ENCODE measurements at regions not wholly inside any gene's neighbourhood (a gene's known extent, or its start where the extent isn't known, plus 50 kb on each side); places are given as distances from the start of the nearest gene placed in this dataset.

- H3K4me3 Mint-ChIP-seq = no peak overlapping the region
Observed at GRCh38 chr3:153348457-153349107, 186.6 kb downstream of the RAP2B start.

GRCh38 chr3:153349108-153349499 lies 187.1 kb downstream of the RAP2B start:
- WGBS (ENCODE audit: insufficient coverage) = no CpG with 5 or more reads among the region's 1 CpG
- H3K27ac ChIP-seq (ENCODE audit: low read length) = no peak overlapping the region
- H3K9me3 Mint-ChIP-seq = no peaks in the 10 kb centered on the region
- H3K4me3 Mint-ChIP-seq = no peak overlapping the region
- no peak overlapping the region for H3K27ac Mint-ChIP-seq
- H3K36me3 Mint-ChIP-seq = no peaks in the 10 kb centered on the region
- H3K4me1 ChIP-seq (ENCODE audit: control insufficient read depth in 1 of 2, extremely low read depth in 1 of 2, insufficient read depth in 2 of 2, low read length in 2 of 2) = no peaks in the 10 kb centered on the region
- no peaks in the 10 kb centered on the region for H3K4me1 Mint-ChIP-seq
- POLR2A ChIA-PET = no interaction called here
- no peaks in the 10 kb centered on the region for H3K27me3 Mint-ChIP-seq
- no peak overlapping the region for H3K4me3 ChIP-seq (ENCODE audit: control insufficient read depth in 1 of 2, extremely low read depth in 1 of 2, low read length in 1 of 2)
- ATAC-seq (replicated peaks in 1 of 4) (no peak), DNase-seq (no peak)
- CTCF ChIA-PET = no interaction called here
- H3K27me3 ChIP-seq (replicated peaks in 1 of 2; ENCODE audit: control insufficient read depth in 2 of 2, extremely low read depth in 1 of 2, insufficient read depth in 2 of 2, low read length in 1 of 2) = no peaks in the 10 kb centered on the region
- H3K9me3 ChIP-seq = no peaks in the 10 kb centered on the region
- H3K36me3 ChIP-seq (ENCODE audit: control insufficient read depth in 2 of 2, extremely low read depth in 1 of 2, insufficient read depth in 1 of 2, low read length in 1 of 2) = no peaks in the 10 kb centered on the region

More at GRCh38 chr3:153348457-153349107, 186.6 kb downstream of the RAP2B start:
- ATAC-seq (replicated peaks in 1 of 4) = no peak
- Mint-ChIP-seq H3K4me1 (no peaks in the 10 kb centered on the region), H3K27me3 (no peaks in the 10 kb centered on the region), H3K27ac (no peak overlapping the region), H3K36me3 (no peaks in the 10 kb centered on the region), H3K9me3 (no peaks in the 10 kb centered on the region)
- ChIA-PET CTCF (no interaction called here), POLR2A (no interaction called here)
- H3K9me3 ChIP-seq = no peaks in the 10 kb centered on the region
- no peaks in the 10 kb centered on the region for H3K27me3 ChIP-seq (replicated peaks in 1 of 2; ENCODE audit: control insufficient read depth in 2 of 2, extremely low read depth in 1 of 2, insufficient read depth in 2 of 2, low read length in 1 of 2)
- H3K4me3 ChIP-seq (ENCODE audit: control insufficient read depth in 1 of 2, extremely low read depth in 1 of 2, low read length in 1 of 2) = no peak overlapping the region
- WGBS (ENCODE audit: insufficient coverage) = no CpG with 5 or more reads among the region's 2 CpGs
- H3K27ac ChIP-seq (ENCODE audit: low read length) = no peak overlapping the region
- no peaks in the 10 kb centered on the region for H3K36me3 ChIP-seq (ENCODE audit: control insufficient read depth in 2 of 2, extremely low read depth in 1 of 2, insufficient read depth in 1 of 2, low read length in 1 of 2)
- H3K4me1 ChIP-seq (ENCODE audit: control insufficient read depth in 1 of 2, extremely low read depth in 1 of 2, insufficient read depth in 2 of 2, low read length in 2 of 2) = no peaks in the 10 kb centered on the region
- no peak for DNase-seq

DNA sequence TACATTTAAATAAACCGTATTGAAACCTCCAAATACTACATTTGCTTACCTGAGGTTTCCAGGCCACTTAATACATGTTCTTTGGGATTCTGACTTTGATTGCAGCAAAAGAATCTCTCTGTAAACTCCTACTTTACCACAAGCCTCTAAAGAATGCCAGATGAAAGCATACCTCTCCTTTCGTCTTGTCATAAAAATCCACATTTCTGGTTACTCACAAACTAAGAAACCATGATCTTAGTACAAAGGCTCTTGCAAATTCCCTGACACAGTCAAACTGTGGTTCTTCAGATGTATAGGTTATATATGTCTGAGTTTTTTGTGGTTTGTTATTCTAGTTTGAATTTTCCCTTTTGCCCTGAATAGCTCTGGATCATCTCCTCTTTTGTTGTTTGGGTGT lies 188.4 kb downstream of the RAP2B start:
- Histone ChIP-seq H3K36me3 (ENCODE audit: control insufficient read depth in 2 of 2, extremely low read depth in 1 of 2, insufficient read depth in 1 of 2, low read length in 1 of 2) (no peaks in the 10 kb centered on the region), H3K9me3 (no peaks in the 10 kb centered on the region), H3K27ac (ENCODE audit: low read length) (no peak overlapping the region), H3K4me3 (ENCODE audit: control insufficient read depth in 1 of 2, extremely low read depth in 1 of 2, low read length in 1 of 2) (no peak overlapping the region), H3K27me3 (replicated peaks in 1 of 2; ENCODE audit: control insufficient read depth in 2 of 2, extremely low read depth in 1 of 2, insufficient read depth in 2 of 2, low read length in 1 of 2) (no peaks in the 10 kb centered on the region), H3K4me1 (ENCODE audit: control insufficient read depth in 1 of 2, extremely low read depth in 1 of 2, insufficient read depth in 2 of 2, low read length in 2 of 2) (no peaks in the 10 kb centered on the region)
- WGBS (ENCODE audit: insufficient coverage) = no CpG with 5 or more reads among the region's 2 CpGs
- Mint-ChIP-seq H3K9me3 (no peaks in the 10 kb centered on the region), H3K27me3 (no peaks in the 10 kb centered on the region), H3K4me3 (no peak overlapping the region), H3K4me1 (no peaks in the 10 kb centered on the region), H3K27ac (no peak overlapping the region), H3K36me3 (no peaks in the 10 kb centered on the region)
- CTCF ChIA-PET = no interaction called here
- DNase-seq = no peak
- ATAC-seq (replicated peaks in 1 of 4) = no peak
- POLR2A ChIA-PET = no interaction called here

DNA sequence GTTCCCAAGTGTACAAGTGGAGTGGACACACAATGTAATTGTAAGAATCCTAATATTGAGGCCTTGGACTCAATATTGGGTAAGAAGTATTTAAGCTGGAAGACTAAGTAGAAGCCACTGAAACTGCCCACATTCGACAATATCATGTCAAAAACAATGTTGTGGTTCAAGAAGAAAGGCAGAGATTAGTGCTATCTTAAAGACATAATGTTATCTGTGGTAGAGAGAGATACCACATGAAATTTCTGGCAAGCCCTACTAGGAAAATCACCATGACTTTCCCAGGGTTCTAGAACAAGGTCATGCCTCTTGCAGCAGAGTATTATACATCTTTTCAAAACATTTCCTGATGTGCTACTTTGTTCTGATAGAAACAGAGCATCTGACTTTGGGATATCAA lies 192.6 kb downstream of the RAP2B start:
- ATAC-seq (replicated peaks in 1 of 4) (no peak), DNase-seq (no peak)
- H3K9me3 Mint-ChIP-seq = no peaks in the 10 kb centered on the region
- H3K4me3 Mint-ChIP-seq = no peak overlapping the region
- H3K27me3 Mint-ChIP-seq = no peaks in the 10 kb centered on the region
- Histone ChIP-seq H3K36me3 (ENCODE audit: control insufficient read depth in 2 of 2, extremely low read depth in 1 of 2, insufficient read depth in 1 of 2, low read length in 1 of 2) (no peaks in the 10 kb centered on the region), H3K4me1 (ENCODE audit: control insufficient read depth in 1 of 2, extremely low read depth in 1 of 2, insufficient read depth in 2 of 2, low read length in 2 of 2) (no peaks in the 10 kb centered on the region), H3K4me3 (ENCODE audit: control insufficient read depth in 1 of 2, extremely low read depth in 1 of 2, low read length in 1 of 2) (no peak overlapping the region), H3K27me3 (replicated peaks in 1 of 2; ENCODE audit: control insufficient read depth in 2 of 2, extremely low read depth in 1 of 2, insufficient read depth in 2 of 2, low read length in 1 of 2) (no peaks in the 10 kb centered on the region), H3K27ac (ENCODE audit: low read length) (no peak overlapping the region), H3K9me3 (no peaks in the 10 kb centered on the region)
- H3K27ac Mint-ChIP-seq = no peak overlapping the region
- no CpG with 5 or more reads among the region's 1 CpG for WGBS (ENCODE audit: insufficient coverage)
- no peaks in the 10 kb centered on the region for H3K4me1 Mint-ChIP-seq
- CTCF ChIA-PET = interaction anchor here in 1 of 2 donors (0.6 kb wide), 1 partner anchor 51 kb away, joined by 3 read pairs; no protein-coding TSS in a partner anchor
- no peaks in the 10 kb centered on the region for H3K36me3 Mint-ChIP-seq
- POLR2A ChIA-PET = no interaction called here

DNA sequence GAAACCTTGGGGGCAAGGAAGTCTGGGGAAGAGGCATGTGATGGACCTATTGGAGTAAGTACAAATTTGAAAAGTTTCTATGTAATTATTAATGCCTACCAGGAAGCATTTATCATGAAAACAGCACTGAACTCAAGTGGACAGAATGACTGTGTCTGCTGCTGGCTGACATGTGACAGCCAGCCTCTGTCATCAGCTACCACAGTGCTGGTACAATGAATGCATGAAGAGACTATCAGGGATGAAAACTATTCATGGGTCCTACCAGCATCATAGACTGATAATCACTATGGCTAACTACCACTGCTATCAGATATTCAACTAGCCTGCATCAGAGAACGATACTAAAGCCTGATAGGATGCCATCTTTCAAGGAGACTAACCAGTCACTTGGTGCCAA lies 193.5 kb downstream of the RAP2B start:
- Histone ChIP-seq H3K27me3 (replicated peaks in 1 of 2; ENCODE audit: control insufficient read depth in 2 of 2, extremely low read depth in 1 of 2, insufficient read depth in 2 of 2, low read length in 1 of 2) (no peaks in the 10 kb centered on the region), H3K27ac (ENCODE audit: low read length) (no peak overlapping the region), H3K9me3 (no peaks in the 10 kb centered on the region), H3K36me3 (ENCODE audit: control insufficient read depth in 2 of 2, extremely low read depth in 1 of 2, insufficient read depth in 1 of 2, low read length in 1 of 2) (no peaks in the 10 kb centered on the region), H3K4me1 (ENCODE audit: control insufficient read depth in 1 of 2, extremely low read depth in 1 of 2, insufficient read depth in 2 of 2, low read length in 2 of 2) (no peaks in the 10 kb centered on the region), H3K4me3 (ENCODE audit: control insufficient read depth in 1 of 2, extremely low read depth in 1 of 2, low read length in 1 of 2) (no peak overlapping the region)
- H3K27ac Mint-ChIP-seq = no peak overlapping the region
- ATAC-seq (replicated peaks in 1 of 4) (no peak), DNase-seq (no peak)
- POLR2A ChIA-PET = no interaction called here
- no peaks in the 10 kb centered on the region for H3K36me3 Mint-ChIP-seq
- no peaks in the 10 kb centered on the region for H3K27me3 Mint-ChIP-seq
- CTCF ChIA-PET = no interaction called here
- H3K4me3 Mint-ChIP-seq = no peak overlapping the region
- H3K9me3 Mint-ChIP-seq = no peaks in the 10 kb centered on the region
- H3K4me1 Mint-ChIP-seq = no peaks in the 10 kb centered on the region
- no CpG with 5 or more reads among the region's 1 CpG for WGBS (ENCODE audit: insufficient coverage)

- ChIA-PET CTCF (interaction anchor here in 1 of 2 donors (0.6 kb wide), 1 partner anchor 147 kb away, joined by 7 read pairs; no protein-coding TSS in a partner anchor), POLR2A (no interaction called here)
- Mint-ChIP-seq H3K4me3 (no peak overlapping the region), H3K27me3 (no peaks in the 10 kb centered on the region), H3K36me3 (peaks cover 4% of the 10 kb centered on the region), H3K27ac (no peak overlapping the region), H3K4me1 (no peaks in the 10 kb centered on the region), H3K9me3 (peaks cover 0 to 3% (median 0%) of the 10 kb centered on the region in 3 donors)
- no peaks in the 10 kb centered on the region for H3K27me3 ChIP-seq (replicated peaks in 1 of 2; ENCODE audit: control insufficient read depth in 2 of 2, extremely low read depth in 1 of 2, insufficient read depth in 2 of 2, low read length in 1 of 2)
- no peaks in the 10 kb centered on the region for H3K36me3 ChIP-seq (ENCODE audit: control insufficient read depth in 2 of 2, extremely low read depth in 1 of 2, insufficient read depth in 1 of 2, low read length in 1 of 2)
- no peak overlapping the region for H3K27ac ChIP-seq (ENCODE audit: low read length)
- DNase-seq (no peak), ATAC-seq (replicated peaks in 1 of 4) (no peak)
- no peaks in the 10 kb centered on the region for H3K4me1 ChIP-seq (ENCODE audit: control insufficient read depth in 1 of 2, extremely low read depth in 1 of 2, insufficient read depth in 2 of 2, low read length in 2 of 2)
- no peaks in the 10 kb centered on the region for H3K9me3 ChIP-seq
- H3K4me3 ChIP-seq (ENCODE audit: control insufficient read depth in 1 of 2, extremely low read depth in 1 of 2, low read length in 1 of 2) = no peak overlapping the region
- WGBS (ENCODE audit: insufficient coverage) = no CpG with 5 or more reads among the region's 2 CpGs
Observed at GRCh38 chr3:153356908-153357307, 194.9 kb downstream of the RAP2B start.

DNA sequence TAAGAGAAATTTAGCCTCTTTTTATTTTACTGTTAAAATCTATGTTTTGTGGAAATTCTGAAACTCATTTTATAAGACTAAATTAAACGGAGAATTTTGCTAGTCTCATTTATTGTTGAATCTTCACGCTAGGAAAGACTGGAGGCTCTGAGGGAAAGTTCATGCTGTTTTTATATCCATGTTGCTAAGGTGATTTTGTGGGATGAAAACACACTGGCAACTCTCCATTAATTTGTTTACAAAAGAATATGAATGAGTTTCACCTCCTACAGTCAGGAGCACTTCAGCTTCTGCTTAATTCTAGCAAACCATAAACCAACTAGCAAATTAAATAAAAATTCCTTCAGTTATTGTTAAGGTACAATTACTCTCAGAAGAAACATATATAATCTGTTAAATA lies 195.4 kb downstream of the RAP2B start:
- no peaks in the 10 kb centered on the region for H3K4me1 Mint-ChIP-seq
- WGBS (ENCODE audit: insufficient coverage) = no CpG with 5 or more reads among the region's 2 CpGs
- ATAC-seq (replicated peaks in 1 of 4) (no peak), DNase-seq (no peak)
- Histone ChIP-seq H3K27ac (ENCODE audit: low read length) (no peak overlapping the region), H3K9me3 (no peaks in the 10 kb centered on the region), H3K4me3 (ENCODE audit: control insufficient read depth in 1 of 2, extremely low read depth in 1 of 2, low read length in 1 of 2) (no peak overlapping the region), H3K4me1 (ENCODE audit: control insufficient read depth in 1 of 2, extremely low read depth in 1 of 2, insufficient read depth in 2 of 2, low read length in 2 of 2) (no peaks in the 10 kb centered on the region), H3K27me3 (replicated peaks in 1 of 2; ENCODE audit: control insufficient read depth in 2 of 2, extremely low read depth in 1 of 2, insufficient read depth in 2 of 2, low read length in 1 of 2) (no peaks in the 10 kb centered on the region), H3K36me3 (ENCODE audit: control insufficient read depth in 2 of 2, extremely low read depth in 1 of 2, insufficient read depth in 1 of 2, low read length in 1 of 2) (no peaks in the 10 kb centered on the region)
- H3K27me3 Mint-ChIP-seq = no peaks in the 10 kb centered on the region
- peaks cover 0 to 3% (median 0%) of the 10 kb centered on the region in 3 donors for H3K9me3 Mint-ChIP-seq
- peaks cover 4% of the 10 kb centered on the region for H3K36me3 Mint-ChIP-seq
- no peak overlapping the region for H3K27ac Mint-ChIP-seq
- H3K4me3 Mint-ChIP-seq = no peak overlapping the region
- CTCF ChIA-PET = no interaction called here
- POLR2A ChIA-PET = no interaction called here

All from T-cell (primary cell).